OCI-M1 (cell line): ENCODE measurements at regions not wholly inside any gene's neighbourhood (a gene's known extent, or its start where the extent isn't known, plus 50 kb on each side); places are given as distances from the start of the nearest gene placed in this dataset.
"Not testable (repeated sequence)": the region's sequence is repeated elsewhere in the genome, so short reads cannot be mapped to it uniquely, and the experiment has no call there.

Source experiments
- DNase-seq: peaks from one replicate; lab custom pipeline; 2025; lab: John Stamatoyannopoulos, UW

DNA sequence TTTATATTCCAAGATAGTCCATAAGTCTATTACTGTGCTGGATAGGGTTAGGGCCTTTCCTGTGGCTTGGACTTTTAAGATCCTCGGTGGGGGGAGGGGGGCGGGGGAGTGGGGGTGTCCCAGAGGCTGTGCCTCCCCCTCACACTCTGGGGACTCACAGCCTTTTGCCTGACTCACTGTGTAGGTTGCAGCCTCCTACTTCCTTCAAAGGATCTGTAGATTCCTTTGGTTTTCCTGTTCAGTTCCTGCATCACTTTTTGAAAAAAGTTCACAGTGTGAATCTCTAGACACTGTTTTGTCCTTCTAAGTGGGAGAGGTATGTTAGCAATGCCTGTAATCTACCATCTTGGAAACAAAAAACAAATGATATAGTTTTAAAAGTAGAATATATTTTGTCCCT, 999.9 kb downstream of the GLUD2 start:
- DNase-seq = no peak

DNA sequence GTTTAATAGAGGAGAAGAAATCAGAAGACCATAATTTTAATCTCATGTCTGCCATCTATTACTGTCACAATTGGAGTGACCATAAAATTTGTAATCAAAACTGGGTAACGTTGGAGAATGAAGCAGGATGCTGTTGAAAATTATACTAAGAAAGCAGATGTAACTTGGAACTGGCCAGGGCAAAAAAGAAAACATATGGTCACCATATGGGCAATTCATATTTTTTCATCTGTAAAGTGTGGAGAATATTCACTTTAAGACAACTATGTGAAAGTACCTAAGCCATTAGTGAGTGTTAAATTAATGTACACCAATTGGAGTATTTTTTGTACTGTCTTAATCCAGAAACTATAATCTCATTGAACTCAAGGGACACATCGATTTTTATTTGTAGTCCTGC, 1008.0 kb downstream of the GLUD2 start:
- DNase-seq = no peak

DNA sequence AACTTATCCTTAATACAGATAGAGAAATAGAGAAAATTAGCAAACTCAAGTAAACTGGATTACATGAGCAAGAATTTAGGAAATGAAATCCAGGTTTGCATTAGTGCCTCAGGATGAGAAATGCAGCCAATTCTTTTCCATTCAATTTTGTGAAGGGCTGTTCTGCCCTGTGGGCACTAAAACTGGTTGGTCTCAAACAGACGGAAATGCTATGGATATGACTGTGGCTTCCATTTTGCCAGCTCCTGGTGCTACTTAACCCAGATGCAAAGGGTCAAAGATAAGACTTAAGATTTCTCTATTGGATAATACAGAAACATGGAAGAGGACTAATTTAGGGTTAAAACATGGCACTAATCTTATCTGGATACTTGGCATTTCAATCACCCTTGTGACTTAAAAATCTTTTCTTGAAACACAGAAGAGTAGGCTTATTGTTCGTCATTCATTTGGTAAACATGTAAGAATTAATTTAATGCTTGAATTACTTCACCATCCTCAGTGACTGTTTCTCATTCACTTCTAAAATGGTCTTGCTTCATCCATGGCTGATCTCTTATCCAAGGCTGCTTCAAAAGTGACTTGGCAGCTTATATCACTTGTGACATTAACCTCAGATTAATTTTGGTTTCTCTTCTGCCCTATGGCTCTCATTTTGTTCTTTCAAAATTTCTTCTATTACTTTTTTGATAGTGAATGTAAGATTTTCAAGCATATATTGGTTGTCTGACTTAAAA, 1008.7 kb downstream of the GLUD2 start:
- DNase-seq = peak; percentile 14

DNA sequence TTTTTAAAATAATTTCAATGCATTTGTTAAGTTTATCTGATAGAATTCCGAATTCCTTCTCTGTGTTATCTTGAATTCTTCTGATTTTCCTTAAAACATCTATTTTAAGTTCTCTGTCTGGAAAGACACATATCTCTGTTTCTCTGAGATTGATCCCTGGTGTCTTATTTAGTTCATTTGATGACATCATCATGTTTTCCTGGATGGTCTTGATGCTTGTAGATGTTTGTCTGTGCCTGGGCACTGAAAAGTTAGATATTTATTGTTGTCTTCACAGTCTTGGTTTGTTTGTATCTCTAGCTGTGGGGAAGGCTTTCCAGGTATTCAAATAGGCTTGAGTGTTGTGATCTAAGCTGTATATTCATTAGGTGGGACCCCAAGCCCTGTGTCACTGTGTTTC, 1028.8 kb downstream of the GLUD2 start:
- DNase-seq = no peak

DNA sequence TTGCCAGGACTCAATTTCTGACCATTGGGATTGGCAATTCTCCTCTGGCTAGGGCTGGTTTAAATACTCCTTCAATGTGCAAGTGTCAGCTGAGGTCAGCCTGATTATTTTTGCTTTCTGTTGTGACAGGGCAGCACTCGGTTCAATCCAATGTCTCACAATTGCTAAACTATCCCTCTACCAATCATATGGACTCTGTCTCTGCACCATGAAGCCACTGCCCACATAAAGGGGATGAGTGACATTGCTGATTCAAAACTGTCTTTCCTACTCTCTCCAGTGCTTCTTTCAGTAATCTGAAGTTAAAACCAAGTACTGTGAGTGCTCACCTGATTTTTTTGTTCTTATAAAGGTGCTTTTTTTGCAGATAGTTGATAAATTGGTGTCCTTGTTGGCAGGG, 1030.7 kb downstream of the GLUD2 start:
- no peak for DNase-seq

GRCh38 chrX:122087341-122087740, 1039.9 kb downstream of the GLUD2 start:
- no peak for DNase-seq

DNA sequence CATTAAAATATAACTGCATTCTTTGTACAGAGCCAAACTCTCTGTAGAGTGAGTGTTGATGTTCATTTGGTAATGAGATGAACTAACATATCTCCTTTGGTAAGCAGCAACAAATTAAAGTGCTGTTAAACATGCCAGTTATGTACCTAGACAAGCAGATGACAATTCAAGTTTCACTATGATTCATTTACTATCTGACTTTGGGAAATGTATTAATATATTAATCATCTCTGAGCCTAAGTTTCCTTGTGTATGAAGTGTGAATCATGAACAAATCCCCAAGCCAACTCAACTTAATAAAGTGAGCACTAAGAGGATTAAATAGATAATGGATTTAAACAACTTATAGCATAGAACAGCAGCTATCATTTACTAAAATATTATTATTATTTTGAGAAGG, 1044.2 kb downstream of the GLUD2 start:
- no peak for DNase-seq

DNA sequence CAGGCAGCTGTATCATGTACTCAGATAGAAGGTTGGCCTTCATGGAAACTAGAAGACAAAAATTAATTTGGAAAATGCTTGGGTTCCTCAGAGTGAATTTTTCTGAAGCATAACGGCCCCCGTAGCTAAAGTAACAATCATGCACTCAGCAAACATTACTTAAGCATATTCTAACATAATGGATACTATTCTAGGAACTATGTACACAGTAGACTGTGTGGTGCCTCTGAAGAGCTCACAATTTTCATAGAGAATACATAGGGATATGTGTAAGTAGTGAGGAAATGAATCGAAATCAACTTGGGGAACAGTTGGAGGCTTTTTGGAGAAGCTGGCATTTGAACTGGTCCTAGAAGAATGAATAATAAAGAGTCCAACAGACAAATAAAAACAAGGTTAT, 1045.0 kb downstream of the GLUD2 start:
- no peak for DNase-seq

- no peak for DNase-seq
These were observed 1045.6 kb downstream of the GLUD2 start for GRCh38 chrX:122092978-122093377.

DNA sequence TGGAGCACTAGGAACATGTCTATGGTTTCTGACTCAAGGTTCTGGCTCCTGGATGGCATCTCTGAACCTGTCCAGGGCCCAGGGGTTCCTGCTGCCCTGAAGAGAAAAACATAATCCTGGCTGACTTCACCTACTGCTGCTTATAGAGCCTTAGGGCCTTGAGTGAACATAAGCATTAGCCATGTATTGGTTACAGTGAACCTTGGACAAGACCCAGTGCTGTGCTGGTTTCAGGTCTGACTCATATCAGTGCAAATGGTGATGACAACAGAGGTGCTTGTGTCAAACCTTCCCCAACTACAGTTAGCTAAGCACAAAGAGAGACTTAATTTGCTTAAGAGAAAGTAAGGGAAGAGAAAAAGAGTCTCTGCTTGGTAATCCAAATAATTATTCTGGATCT, 1047.2 kb downstream of the GLUD2 start:
- DNase-seq = no peak

DNA sequence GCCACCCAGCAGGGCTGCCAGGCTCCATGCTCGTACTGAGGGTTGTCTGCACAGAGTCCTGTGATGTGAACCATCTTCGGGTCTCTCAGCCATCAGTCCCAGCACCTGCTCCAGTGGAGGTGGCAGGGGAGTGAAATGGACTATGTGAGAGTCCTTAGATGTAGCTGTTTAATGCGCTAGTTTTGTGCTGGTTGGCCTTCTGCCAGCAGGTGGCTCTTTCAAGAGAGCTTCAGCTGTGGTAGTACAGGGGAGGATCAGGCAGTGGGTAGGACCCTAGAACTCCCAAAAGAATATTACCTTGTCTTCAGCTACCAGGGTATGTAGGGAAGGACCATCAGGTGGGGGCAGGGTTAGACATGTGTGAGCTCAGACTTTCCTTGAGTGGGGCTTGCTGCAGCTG, 1066.0 kb downstream of the GLUD2 start:
- DNase-seq = no peak

DNA sequence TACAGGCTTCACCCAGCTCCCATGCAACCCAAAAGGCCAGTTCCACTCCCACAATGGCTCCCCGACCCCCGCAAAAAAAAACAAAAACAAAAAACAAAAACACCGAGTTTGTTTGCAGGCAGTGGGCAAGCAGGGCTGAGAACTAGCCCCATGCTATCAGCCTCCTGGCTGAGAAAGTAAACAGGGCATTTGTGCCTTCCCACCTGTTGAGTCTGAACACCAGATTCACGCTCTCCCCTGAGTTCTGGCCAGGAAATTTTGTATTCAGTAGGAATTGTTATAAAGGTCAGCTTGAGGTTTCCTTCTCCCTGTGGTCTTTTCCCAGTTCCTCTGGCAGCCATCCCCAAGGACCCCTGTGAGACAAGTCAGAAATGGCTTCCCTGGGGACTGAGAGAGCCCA, 1066.5 kb downstream of the GLUD2 start:
- DNase-seq = no peak

DNA sequence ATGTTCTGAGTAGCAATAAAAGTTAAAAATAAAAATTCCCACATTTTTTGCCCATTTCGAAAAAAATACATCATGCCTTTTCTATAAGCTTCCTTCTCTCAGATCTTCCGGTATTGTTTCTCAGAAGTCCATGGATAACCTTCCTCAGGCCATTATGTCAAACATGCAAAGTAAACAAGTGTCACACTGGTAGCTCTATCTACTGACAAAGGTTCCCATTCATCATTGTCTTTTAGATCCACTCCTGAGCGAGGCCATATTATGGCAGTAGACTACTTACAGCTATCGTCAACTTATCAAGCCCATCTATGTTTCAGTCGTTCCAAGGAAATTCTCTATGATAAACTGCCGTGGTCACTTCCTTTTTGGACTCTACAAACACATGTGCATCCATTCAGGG, 1068.2 kb downstream of the GLUD2 start:
- no peak for DNase-seq

GRCh38 chrX:122119361-122119760, 1064.7 kb upstream of the GRIA3 start:
- DNase-seq = no peak

- no peak for DNase-seq
These were observed 1061.8 kb upstream of the GRIA3 start for GRCh38 chrX:122122274-122122673.

GRCh38 chrX:122133478-122133877, 1050.6 kb upstream of the GRIA3 start:
- DNase-seq = peak; percentile 1

DNA sequence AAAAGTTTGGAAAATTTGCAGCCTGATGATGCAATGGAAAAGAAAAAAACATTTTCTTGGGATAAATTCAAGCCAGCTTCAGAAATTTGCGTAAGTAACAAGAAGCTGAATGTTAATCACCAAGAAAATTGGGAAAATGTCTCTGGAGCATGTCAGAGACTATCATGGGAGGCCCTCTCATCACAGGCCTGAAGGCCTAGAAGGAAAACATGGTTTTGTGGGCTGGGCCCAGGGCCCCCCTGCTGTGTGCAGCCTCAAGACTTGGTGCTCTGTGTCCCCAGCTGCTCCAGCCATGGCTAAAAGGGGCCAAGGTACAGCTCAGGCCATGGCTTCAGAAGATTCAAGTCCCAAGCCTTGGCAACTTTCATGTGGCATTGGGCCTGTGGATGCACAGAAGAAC, 1049.8 kb upstream of the GRIA3 start:
- DNase-seq = no peak

GRCh38 chrX:122135070-122135469, 1049.0 kb upstream of the GRIA3 start:
- DNase-seq = no peak

GRCh38 chrX:122140219-122140618, 1043.9 kb upstream of the GRIA3 start:
- not testable (repeated sequence) for DNase-seq

- no peak for DNase-seq
These were observed 1030.1 kb upstream of the GRIA3 start for GRCh38 chrX:122154019-122154418.

DNA sequence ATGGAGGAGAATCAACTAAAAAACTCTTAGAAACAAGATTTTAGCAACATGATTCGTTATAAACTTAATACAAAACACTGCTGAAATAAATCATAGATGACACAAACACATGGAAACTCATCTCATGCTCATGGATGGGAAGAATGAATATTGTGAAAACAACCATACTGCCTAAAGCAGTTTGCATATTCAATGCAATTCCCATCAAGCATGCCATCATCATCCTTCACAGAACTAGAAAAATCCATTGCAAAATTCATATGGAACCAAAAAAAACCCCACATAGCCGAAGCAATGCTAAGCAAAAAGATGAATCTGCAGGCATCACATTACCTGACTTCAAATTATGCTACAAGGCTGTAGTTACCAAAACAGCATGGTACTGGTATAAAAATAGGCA, 1015.8 kb upstream of the GRIA3 start:
- no peak for DNase-seq

DNA sequence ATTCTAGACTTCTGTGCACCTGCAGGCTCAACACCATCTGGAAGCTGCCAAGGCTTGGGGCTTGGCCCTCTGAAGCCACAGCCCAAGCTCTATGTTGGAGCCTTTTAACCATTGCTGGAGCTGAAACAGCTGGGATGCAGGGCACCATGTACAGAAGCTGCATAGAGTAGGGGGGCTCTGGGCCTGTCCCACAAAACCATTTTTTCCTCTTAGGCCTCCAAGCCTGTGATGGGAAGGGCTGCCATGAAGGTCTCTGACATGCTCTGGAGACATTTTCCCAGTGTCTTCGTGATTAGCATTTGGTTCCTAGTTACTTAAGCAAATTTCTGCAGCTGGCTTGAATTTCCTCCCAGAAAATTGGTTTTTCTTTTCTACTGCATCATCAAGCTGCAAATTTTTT, 999.3 kb upstream of the GRIA3 start:
- no peak for DNase-seq

- DNase-seq = no peak
These were observed 996.9 kb upstream of the GRIA3 start for GRCh38 chrX:122187069-122187713.

GRCh38 chrX:122188751-122189150, 995.3 kb upstream of the GRIA3 start:
- no peak for DNase-seq
